T47D (cell line): ENCODE measurements at regions not wholly inside any gene's neighbourhood (a gene's known extent, or its start where the extent isn't known, plus 50 kb on each side); places are given as distances from the start of the nearest gene placed in this dataset.

Experiments used
- DNase-seq, 2 experiments: peaks; one replicate each; pipeline versions ENCODE4 v3.0.0 to v3.0.0-alpha.2; 2011 to 2012; ENCODE audit warnings: low read depth in 1 of 2, low spot score in 1 of 2
- JUND ChIP-seq: IDR thresholded peaks from 2 replicates; pipeline ENCODE4 v1.6.1; 2012; ENCODE audit warnings: low read depth
- in situ Hi-C: cut with HindIII; loops from 2 replicates; pipeline ENCODE4 v1.10.0; 2016; ENCODE audit warnings: low sequenced_read_pairs, low pct_unique_long_range_greater_than_20kb

- DNase-seq, result no peak
- in situ Hi-C loops, result no loop called here
- TF ChIP-seq JUND, result no peak
These were observed 219.5 kb downstream of the KIF26A start for GRCh38 chr14:104357689-104358527.

- TF ChIP-seq JUND, result no peak
- in situ Hi-C loops, result no loop called here
- DNase-seq, result no peak
These were observed 220.3 kb downstream of the KIF26A start for GRCh38 chr14:104358528-104359300.

- DNase-seq, result no peak
- TF ChIP-seq JUND, result no peak
- in situ Hi-C loops, result no loop called here
These were observed 220.1 kb upstream of the C14orf180 start for GRCh38 chr14:104359301-104359968.

- no peak for DNase-seq
These were observed 219.6 kb upstream of the C14orf180 start for GRCh38 chr14:104359969-104360442.

GRCh38 chr14:104360501-104360900 lies 219.1 kb upstream of the C14orf180 start:
- no peak for DNase-seq
- in situ Hi-C loops, result no loop called here
- no peak for TF ChIP-seq JUND

More at GRCh38 chr14:104359969-104360442, 219.6 kb upstream of the C14orf180 start:
- in situ Hi-C loops, result no loop called here
- TF ChIP-seq JUND, result no peak

- no peak for DNase-seq
- in situ Hi-C loops, result no loop called here
- TF ChIP-seq JUND, result no peak
These were observed 218.4 kb upstream of the C14orf180 start for GRCh38 chr14:104361101-104361591.

- TF ChIP-seq JUND, result no peak
- no peak for DNase-seq
- in situ Hi-C loops, result no loop called here
These were observed 217.5 kb upstream of the C14orf180 start for GRCh38 chr14:104361921-104362681.

GRCh38 chr14:104362761-104363605 lies 216.6 kb upstream of the C14orf180 start:
- DNase-seq, result no peak
- no peak for TF ChIP-seq JUND
- in situ Hi-C loops, result no loop called here

GRCh38 chr14:104363891-104364760 lies 215.4 kb upstream of the C14orf180 start:
- DNase-seq, result no peak
- in situ Hi-C loops, result no loop called here
- TF ChIP-seq JUND, result no peak

- TF ChIP-seq JUND, result no peak
- in situ Hi-C loops, result no loop called here
These were observed 214.7 kb upstream of the C14orf180 start for GRCh38 chr14:104364830-104365229.

More at GRCh38 chr14:104364830-104365229, 214.7 kb upstream of the C14orf180 start:
- DNase-seq, result no peak
